ENCODE measurements at regions not wholly inside any gene's neighbourhood (a gene's known extent, or its start where the extent isn't known, plus 50 kb on each side); places are given as distances from the start of the nearest gene placed in this dataset.
"Not testable (repeated sequence)": the region's sequence is repeated elsewhere in the genome, so short reads cannot be mapped to it uniquely, and the experiment has no call there.

GRCh38 chr13:86877441-86877840 is 793.7 kb upstream of the SLITRK5 start:
- no peak for FAIRE-seq

- no peak for FAIRE-seq
These were observed 792.4 kb upstream of the SLITRK5 start for GRCh38 chr13:86878781-86879180.

GRCh38 chr13:86881390-86881789 is 789.8 kb upstream of the SLITRK5 start:
- FAIRE-seq = no peak

- no peak for FAIRE-seq
These were observed 789.1 kb upstream of the SLITRK5 start for GRCh38 chr13:86882107-86882506.

GRCh38 chr13:86882835-86883234 is 788.3 kb upstream of the SLITRK5 start:
- FAIRE-seq = no peak

GRCh38 chr13:86892330-86892729 is 778.8 kb upstream of the SLITRK5 start:
- no peak for FAIRE-seq

GRCh38 chr13:86900906-86901305 is 770.3 kb upstream of the SLITRK5 start:
- no peak for FAIRE-seq

- FAIRE-seq = no peak
These were observed 764.9 kb upstream of the SLITRK5 start for GRCh38 chr13:86906127-86906874.

GRCh38 chr13:86907156-86907555 is 764.0 kb upstream of the SLITRK5 start:
- FAIRE-seq = no peak

GRCh38 chr13:86909318-86909717 is 761.9 kb upstream of the SLITRK5 start:
- FAIRE-seq = no peak

- no peak for FAIRE-seq
These were observed 756.4 kb upstream of the SLITRK5 start for GRCh38 chr13:86914757-86915156.

GRCh38 chr13:86917438-86917837 is 753.7 kb upstream of the SLITRK5 start:
- FAIRE-seq = not testable (repeated sequence)

GRCh38 chr13:86918682-86919081 is 752.5 kb upstream of the SLITRK5 start:
- FAIRE-seq = no peak

- FAIRE-seq = no peak
These were observed 750.2 kb upstream of the SLITRK5 start for GRCh38 chr13:86920961-86921360.

GRCh38 chr13:86922936-86923335 is 748.2 kb upstream of the SLITRK5 start:
- FAIRE-seq = no peak

GRCh38 chr13:86926916-86927315 is 744.3 kb upstream of the SLITRK5 start:
- FAIRE-seq = not testable (repeated sequence)

GRCh38 chr13:86932776-86933334 is 738.3 kb upstream of the SLITRK5 start:
- no peak for FAIRE-seq

GRCh38 chr13:86933676-86934075 is 737.5 kb upstream of the SLITRK5 start:
- FAIRE-seq = no peak

GRCh38 chr13:86937316-86937715 is 733.9 kb upstream of the SLITRK5 start:
- no peak for FAIRE-seq

- FAIRE-seq = no peak
These were observed 725.6 kb upstream of the SLITRK5 start for GRCh38 chr13:86945584-86945983.

- FAIRE-seq = no peak
These were observed 724.4 kb upstream of the SLITRK5 start for GRCh38 chr13:86946734-86947133.

- FAIRE-seq = no peak
These were observed 716.8 kb upstream of the SLITRK5 start for GRCh38 chr13:86954341-86954740.

- FAIRE-seq = no peak
These were observed 710.3 kb upstream of the SLITRK5 start for GRCh38 chr13:86960876-86961275.

- no peak for FAIRE-seq
These were observed 696.7 kb upstream of the SLITRK5 start for GRCh38 chr13:86974251-86974994.
